ENCODE measurements at regions not wholly inside any gene's neighbourhood (a gene's known extent, or its start where the extent isn't known, plus 50 kb on each side); places are given as distances from the start of the nearest gene placed in this dataset.

DNA sequence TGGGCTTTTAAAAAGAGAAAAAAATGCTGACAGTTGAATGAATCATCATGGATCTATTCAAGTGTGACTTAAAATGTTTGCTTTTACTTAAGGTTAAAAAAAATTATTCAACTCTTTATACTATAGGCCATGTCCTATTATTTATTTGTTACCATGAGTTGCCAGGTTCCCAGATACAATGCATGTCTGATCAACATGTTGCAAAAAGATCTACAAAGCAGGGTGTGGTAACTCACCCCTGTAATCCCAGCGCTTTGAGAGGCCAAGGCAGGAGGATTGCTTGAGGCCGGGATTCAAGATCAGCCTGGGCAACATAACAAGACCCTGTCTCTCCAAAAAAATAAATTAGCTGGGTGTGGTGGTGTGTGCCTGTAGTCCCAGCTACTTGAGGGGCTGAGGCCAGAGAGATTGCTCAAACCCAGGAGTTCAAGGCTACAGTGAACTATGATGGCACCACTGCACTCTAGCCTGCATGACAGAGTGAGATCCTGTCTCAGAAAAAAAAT, 460.8 kb downstream of the BCAT1 start:
- H3K4me1 ChIP-seq, result peaks cover 10% of the 10 kb centered on the region
- no peaks in the 10 kb centered on the region for H3K27me3 ChIP-seq
- no peak overlapping the region for H3K4me3 ChIP-seq
- no peak overlapping the region for H3K27ac Mint-ChIP-seq
- H3K9me3 ChIP-seq (ENCODE audit: low read depth), result no peaks in the 10 kb centered on the region
- no peak for DNase-seq (ENCODE audit: low spot score)
- peaks cover 4% of the 10 kb centered on the region for H3K9me3 Mint-ChIP-seq
- H2AFZ ChIP-seq (replicated peaks), result no peak overlapping the region
- H3K4me1 Mint-ChIP-seq, result peaks cover 2% of the 10 kb centered on the region
- H3K9ac ChIP-seq, result no peak overlapping the region
- no peaks in the 10 kb centered on the region for H3K36me3 ChIP-seq
- TF ChIP-seq EZH2 (IDR thresholded peaks at IDR 0.05) (no peak), CTCF (IDR thresholded peaks at IDR 0.05) (no peak), EZH2phosphoT487 (IDR thresholded peaks at IDR 0.05) (no peak)
- no peak overlapping the region for H3K4me3 Mint-ChIP-seq
- no peak overlapping the region for H3K4me2 ChIP-seq
- peaks cover 12% of the 10 kb centered on the region for H3K36me3 Mint-ChIP-seq
- no peaks in the 10 kb centered on the region for H3K27me3 Mint-ChIP-seq (ENCODE audit: insufficient read depth, low read depth)
- H4K20me1 ChIP-seq (ENCODE audit: low read depth), result no peaks in the 10 kb centered on the region
- H3K79me2 ChIP-seq (ENCODE audit: low read depth), result no peaks in the 10 kb centered on the region
- H3F3A ChIP-seq (ENCODE audit: low read depth), result peaks cover 4% of the 10 kb centered on the region
- H3K27ac ChIP-seq, result no peak overlapping the region

- Mint-ChIP-seq H3K27me3 (ENCODE audit: insufficient read depth, low read depth) (no peaks in the 10 kb centered on the region), H3K9me3 (peaks cover 4% of the 10 kb centered on the region), H3K27ac (no peak overlapping the region), H3K4me1 (peaks cover 2% of the 10 kb centered on the region), H3K4me3 (no peak overlapping the region), H3K36me3 (peaks cover 12% of the 10 kb centered on the region)
- Histone ChIP-seq H3K36me3 (no peaks in the 10 kb centered on the region), H3K79me2 (ENCODE audit: low read depth) (no peaks in the 10 kb centered on the region), H3K27ac (no peak overlapping the region), H3K27me3 (no peaks in the 10 kb centered on the region), H3K9me3 (ENCODE audit: low read depth) (no peaks in the 10 kb centered on the region), H3K4me3 (no peak overlapping the region), H4K20me1 (ENCODE audit: low read depth) (no peaks in the 10 kb centered on the region), H2AFZ (replicated peaks) (no peak overlapping the region), H3F3A (ENCODE audit: low read depth) (peaks cover 4% of the 10 kb centered on the region), H3K9ac (no peak overlapping the region), H3K4me1 (peaks cover 10% of the 10 kb centered on the region), H3K4me2 (no peak overlapping the region)
- TF ChIP-seq CTCF (IDR thresholded peaks at IDR 0.05), result no peak
- DNase-seq (ENCODE audit: low spot score), result no peak
Observed at GRCh38 chr12:24487606-24488005, 461.3 kb downstream of the BCAT1 start.

GRCh38 chr12:24483732-24484131, 465.2 kb downstream of the BCAT1 start:
- no peak overlapping the region for H3K9ac ChIP-seq
- peaks cover 19% of the 10 kb centered on the region for H3K36me3 Mint-ChIP-seq
- no peak overlapping the region for H2AFZ ChIP-seq (replicated peaks)
- H3K27ac ChIP-seq, result no peak overlapping the region
- no peaks in the 10 kb centered on the region for H3K36me3 ChIP-seq
- H3K79me2 ChIP-seq (ENCODE audit: low read depth), result no peaks in the 10 kb centered on the region
- H3K9me3 Mint-ChIP-seq, result peaks cover 8% of the 10 kb centered on the region
- no peaks in the 10 kb centered on the region for H3K9me3 ChIP-seq (ENCODE audit: low read depth)
- no peaks in the 10 kb centered on the region for H3K27me3 Mint-ChIP-seq (ENCODE audit: insufficient read depth, low read depth)
- no peaks in the 10 kb centered on the region for H3F3A ChIP-seq (ENCODE audit: low read depth)
- H3K4me2 ChIP-seq, result no peak overlapping the region
- no peaks in the 10 kb centered on the region for H3K27me3 ChIP-seq
- DNase-seq (ENCODE audit: low spot score), result no peak
- TF ChIP-seq CTCF (IDR thresholded peaks at IDR 0.05), result no peak
- TF ChIP-seq EZH2 (IDR thresholded peaks at IDR 0.05), result no peak
- no peak for TF ChIP-seq EZH2phosphoT487 (IDR thresholded peaks at IDR 0.05)
- no peak overlapping the region for H3K4me3 ChIP-seq
- H3K4me1 ChIP-seq, result no peaks in the 10 kb centered on the region
- no peak overlapping the region for H3K4me3 Mint-ChIP-seq
- H3K4me1 Mint-ChIP-seq, result peaks cover 7% of the 10 kb centered on the region
- H3K27ac Mint-ChIP-seq, result no peak overlapping the region
- no peaks in the 10 kb centered on the region for H4K20me1 ChIP-seq (ENCODE audit: low read depth)

Data from neural progenitor cell (in vitro differentiated cells).